ENCODE measurements at regions not wholly inside any gene's neighbourhood (a gene's known extent, or its start where the extent isn't known, plus 50 kb on each side); places are given as distances from the start of the nearest gene placed in this dataset.

DNA sequence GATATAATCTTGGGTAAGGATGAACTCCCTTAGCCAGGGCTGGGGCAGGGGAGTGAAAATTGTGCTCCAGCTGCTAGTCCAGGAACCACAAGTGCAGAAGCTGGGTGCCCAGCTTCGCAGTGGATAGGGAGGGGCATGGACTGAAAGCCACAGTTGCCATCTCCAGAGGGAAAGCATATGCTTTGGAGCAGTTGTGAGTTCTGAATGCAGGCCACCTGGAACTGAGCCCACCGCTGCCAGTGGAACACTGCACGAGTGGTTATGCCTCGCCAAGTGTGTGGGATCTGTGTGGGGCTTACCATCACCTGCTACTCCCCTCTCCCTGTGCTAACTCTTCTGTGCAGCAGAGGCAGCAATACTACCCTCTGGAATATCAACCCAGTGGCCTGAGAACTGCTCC is 158.4 kb upstream of the DPT start:
- no peak overlapping the region for H3K27ac ChIP-seq
- no peak overlapping the region for H3K4me3 ChIP-seq (ENCODE audit: low read depth, low read length)
- TF ChIP-seq, protein P1, sequence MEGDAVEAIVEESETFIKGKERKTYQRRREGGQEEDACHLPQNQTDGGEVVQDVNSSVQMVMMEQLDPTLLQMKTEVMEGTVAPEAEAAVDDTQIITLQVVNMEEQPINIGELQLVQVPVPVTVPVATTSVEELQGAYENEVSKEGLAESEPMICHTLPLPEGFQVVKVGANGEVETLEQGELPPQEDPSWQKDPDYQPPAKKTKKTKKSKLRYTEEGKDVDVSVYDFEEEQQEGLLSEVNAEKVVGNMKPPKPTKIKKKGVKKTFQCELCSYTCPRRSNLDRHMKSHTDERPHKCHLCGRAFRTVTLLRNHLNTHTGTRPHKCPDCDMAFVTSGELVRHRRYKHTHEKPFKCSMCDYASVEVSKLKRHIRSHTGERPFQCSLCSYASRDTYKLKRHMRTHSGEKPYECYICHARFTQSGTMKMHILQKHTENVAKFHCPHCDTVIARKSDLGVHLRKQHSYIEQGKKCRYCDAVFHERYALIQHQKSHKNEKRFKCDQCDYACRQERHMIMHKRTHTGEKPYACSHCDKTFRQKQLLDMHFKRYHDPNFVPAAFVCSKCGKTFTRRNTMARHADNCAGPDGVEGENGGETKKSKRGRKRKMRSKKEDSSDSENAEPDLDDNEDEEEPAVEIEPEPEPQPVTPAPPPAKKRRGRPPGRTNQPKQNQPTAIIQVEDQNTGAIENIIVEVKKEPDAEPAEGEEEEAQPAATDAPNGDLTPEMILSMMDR (IDR thresholded peaks at IDR 0.05; ENCODE audit: low read depth, low read length): no peak
- H3K36me3 ChIP-seq: no peaks in the 10 kb centered on the region
- DNase-seq: no peak
- no peaks in the 10 kb centered on the region for H3K27me3 ChIP-seq (ENCODE audit: insufficient read depth, low read depth, severe bottlenecking)
- no peaks in the 10 kb centered on the region for H3K9me3 ChIP-seq (ENCODE audit: severe bottlenecking)

DNA sequence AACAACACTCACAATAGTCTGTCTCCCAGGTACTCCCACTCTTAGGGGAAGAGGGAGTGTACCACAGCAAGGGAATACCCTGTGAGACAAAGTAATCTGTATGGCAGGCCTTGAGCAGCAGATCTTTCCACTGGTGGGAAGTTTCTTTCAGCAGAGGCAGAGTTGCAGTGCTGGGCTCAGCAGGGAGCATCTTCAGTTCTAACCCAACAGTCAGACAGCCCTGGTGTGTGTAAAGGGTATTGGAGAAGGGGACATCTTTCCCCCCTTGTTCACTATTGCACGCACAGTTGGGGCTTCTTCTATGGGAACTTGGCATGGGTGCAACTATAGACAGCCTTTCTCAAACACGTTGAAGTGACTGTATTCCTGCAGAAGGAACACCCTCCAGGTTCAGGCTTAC is 159.4 kb upstream of the DPT start:
- TF ChIP-seq, protein P1 (IDR thresholded peaks at IDR 0.05; ENCODE audit: low read depth, low read length): no peak
- Histone ChIP-seq H3K27me3 (ENCODE audit: insufficient read depth, low read depth, severe bottlenecking) (no peaks in the 10 kb centered on the region), H3K36me3 (no peaks in the 10 kb centered on the region), H3K9me3 (ENCODE audit: severe bottlenecking) (no peaks in the 10 kb centered on the region), H3K27ac (no peak overlapping the region), H3K4me3 (ENCODE audit: low read depth, low read length) (no peak overlapping the region)
- DNase-seq: no peak

DNA sequence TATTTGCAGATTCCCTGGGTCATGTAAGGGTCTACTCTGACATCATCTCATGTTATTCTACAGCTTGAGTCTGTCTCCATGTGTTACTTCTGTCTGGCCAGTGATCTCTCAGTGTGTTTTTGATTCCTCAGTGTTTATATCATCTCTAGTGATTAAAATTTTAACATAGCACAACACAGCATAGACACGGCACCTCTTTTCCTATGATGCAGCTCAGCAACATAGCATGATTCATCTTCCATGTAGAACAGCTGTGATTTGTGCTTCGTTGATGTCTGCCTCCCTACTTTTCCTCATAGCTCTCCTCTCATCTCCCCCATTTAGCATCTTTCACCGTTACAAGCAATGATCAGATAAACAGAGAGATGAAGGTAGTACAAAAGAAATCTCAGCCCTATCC is 163.9 kb upstream of the DPT start:
- Histone ChIP-seq H3K27me3 (ENCODE audit: insufficient read depth, low read depth, severe bottlenecking) (no peaks in the 10 kb centered on the region), H3K27ac (no peak overlapping the region), H3K9me3 (ENCODE audit: severe bottlenecking) (no peaks in the 10 kb centered on the region), H3K4me3 (ENCODE audit: low read depth, low read length) (no peak overlapping the region), H3K36me3 (no peaks in the 10 kb centered on the region)
- TF ChIP-seq, protein P1 (IDR thresholded peaks at IDR 0.05; ENCODE audit: low read depth, low read length): no peak
- no peak for DNase-seq

DNA sequence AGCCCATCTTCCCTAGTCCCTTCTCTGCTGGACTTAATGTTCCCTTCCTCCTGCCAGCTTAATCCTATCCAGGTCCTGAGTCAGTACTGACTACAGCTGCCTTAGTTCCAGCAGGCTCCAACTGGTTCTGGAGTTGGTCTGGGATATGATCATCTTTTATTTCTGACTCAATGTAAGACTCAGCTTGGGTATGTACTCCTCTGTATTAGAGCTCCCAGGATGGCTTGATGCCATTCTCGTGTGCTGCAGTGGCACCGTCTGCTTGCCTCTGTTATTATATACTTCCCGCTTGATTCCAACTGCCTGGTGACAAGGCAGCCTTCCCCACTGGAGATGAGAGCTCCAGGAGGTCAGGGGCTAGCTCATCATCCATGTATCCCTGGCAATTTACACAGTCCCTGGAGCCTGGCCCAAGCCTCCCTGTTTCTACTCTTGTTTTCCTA is 164.4 kb upstream of the DPT start:
- TF ChIP-seq, protein P1 (IDR thresholded peaks at IDR 0.05; ENCODE audit: low read depth, low read length): no peak

DNA sequence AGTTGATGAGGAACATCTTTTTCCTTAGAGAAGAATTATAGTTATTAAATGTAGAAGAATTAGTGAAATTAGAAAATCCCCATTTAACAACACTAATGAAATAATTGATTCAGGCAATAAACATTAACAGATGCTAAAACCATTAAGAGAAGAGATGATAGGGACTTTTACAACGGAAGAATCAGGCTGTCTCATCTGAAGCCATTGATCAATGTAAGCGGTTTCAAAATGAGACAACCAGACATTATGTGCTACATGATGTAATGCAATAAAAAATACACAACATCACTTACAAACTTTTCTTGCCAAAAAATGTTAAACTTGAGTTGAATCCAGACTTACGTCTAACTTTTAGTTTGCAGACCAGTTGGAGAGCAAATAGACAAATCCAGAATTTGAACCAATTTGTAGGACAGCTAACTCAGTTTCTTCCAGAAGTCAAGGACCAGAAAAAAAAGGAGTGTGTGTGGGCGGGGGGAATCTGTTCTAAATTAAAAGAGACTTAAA is 165.4 kb upstream of the DPT start:
- H3K27me3 ChIP-seq (ENCODE audit: insufficient read depth, low read depth, severe bottlenecking): no peaks in the 10 kb centered on the region
- no peak for DNase-seq
- no peak overlapping the region for H3K4me3 ChIP-seq (ENCODE audit: low read depth, low read length)
- no peak overlapping the region for H3K27ac ChIP-seq
- TF ChIP-seq, protein P1 (IDR thresholded peaks at IDR 0.05; ENCODE audit: low read depth, low read length): no peak
- H3K36me3 ChIP-seq: no peaks in the 10 kb centered on the region
- H3K9me3 ChIP-seq (ENCODE audit: severe bottlenecking): no peaks in the 10 kb centered on the region

More for the DNA sequence above, 164.4 kb upstream of the DPT start:
- Histone ChIP-seq H3K36me3 (no peaks in the 10 kb centered on the region), H3K27me3 (ENCODE audit: insufficient read depth, low read depth, severe bottlenecking) (no peaks in the 10 kb centered on the region), H3K4me3 (ENCODE audit: low read depth, low read length) (no peak overlapping the region), H3K9me3 (ENCODE audit: severe bottlenecking) (no peaks in the 10 kb centered on the region), H3K27ac (no peak overlapping the region)
- no peak for DNase-seq

DNA sequence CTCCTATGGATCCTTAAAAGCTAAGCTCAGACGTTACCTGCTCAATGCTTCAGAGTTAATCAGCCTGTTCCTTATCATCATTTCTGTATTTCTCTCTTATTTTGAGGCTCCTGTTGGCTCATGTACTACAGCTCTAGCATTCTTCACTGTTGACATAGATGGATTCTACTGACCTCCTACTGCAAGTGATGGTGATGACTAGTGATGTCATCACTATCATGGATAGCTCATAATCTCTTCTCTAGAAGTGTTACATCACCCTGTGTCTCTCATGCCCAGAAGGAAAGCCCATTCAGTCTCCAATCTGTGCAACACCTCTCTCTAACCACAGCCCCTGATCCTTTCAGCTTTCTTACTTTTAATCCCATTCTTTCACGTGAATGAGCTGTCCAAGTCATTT is 168.2 kb upstream of the DPT start:
- no peak overlapping the region for H3K4me3 ChIP-seq (ENCODE audit: low read depth, low read length)
- no peaks in the 10 kb centered on the region for H3K9me3 ChIP-seq (ENCODE audit: severe bottlenecking)
- H3K36me3 ChIP-seq: no peaks in the 10 kb centered on the region
- TF ChIP-seq, protein P1 (IDR thresholded peaks at IDR 0.05; ENCODE audit: low read depth, low read length): no peak
- no peaks in the 10 kb centered on the region for H3K27me3 ChIP-seq (ENCODE audit: insufficient read depth, low read depth, severe bottlenecking)
- no peak for DNase-seq
- H3K27ac ChIP-seq: no peak overlapping the region
